Middle frontal gyrus (tissue), 1 donor: ENCODE measurements at regions not wholly inside any gene's neighbourhood (a gene's known extent, or its start where the extent isn't known, plus 50 kb on each side); places are given as distances from the start of the nearest gene placed in this dataset.

Experiments used
- DNase-seq: peaks from one replicate; pipeline ENCODE4 v3.0.0-alpha.2; 2015; ENCODE audit warnings: low spot score; ENCODE audit errors: extremely low spot score

DNA sequence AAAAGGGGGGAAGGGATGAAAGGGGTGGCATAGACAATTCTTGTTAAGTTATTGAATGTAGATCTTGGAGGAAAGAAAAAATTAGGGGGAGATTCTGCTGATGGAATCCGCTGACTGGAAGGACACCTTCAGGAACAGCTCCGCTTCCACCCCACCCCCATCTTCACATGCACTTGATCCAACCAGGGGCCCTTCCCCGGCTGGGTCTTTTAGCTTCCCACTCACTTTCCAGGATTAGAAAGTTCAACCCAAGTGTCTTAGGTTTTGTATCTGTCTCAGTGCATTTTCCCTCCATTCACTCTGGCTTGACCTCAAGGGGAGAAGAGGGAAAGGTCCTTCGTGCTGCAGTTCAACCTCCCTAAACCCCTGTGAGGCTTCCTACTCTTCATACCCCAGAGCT lies 141.4 kb downstream of the IRS2 start:
- DNase-seq: no peak

DNA sequence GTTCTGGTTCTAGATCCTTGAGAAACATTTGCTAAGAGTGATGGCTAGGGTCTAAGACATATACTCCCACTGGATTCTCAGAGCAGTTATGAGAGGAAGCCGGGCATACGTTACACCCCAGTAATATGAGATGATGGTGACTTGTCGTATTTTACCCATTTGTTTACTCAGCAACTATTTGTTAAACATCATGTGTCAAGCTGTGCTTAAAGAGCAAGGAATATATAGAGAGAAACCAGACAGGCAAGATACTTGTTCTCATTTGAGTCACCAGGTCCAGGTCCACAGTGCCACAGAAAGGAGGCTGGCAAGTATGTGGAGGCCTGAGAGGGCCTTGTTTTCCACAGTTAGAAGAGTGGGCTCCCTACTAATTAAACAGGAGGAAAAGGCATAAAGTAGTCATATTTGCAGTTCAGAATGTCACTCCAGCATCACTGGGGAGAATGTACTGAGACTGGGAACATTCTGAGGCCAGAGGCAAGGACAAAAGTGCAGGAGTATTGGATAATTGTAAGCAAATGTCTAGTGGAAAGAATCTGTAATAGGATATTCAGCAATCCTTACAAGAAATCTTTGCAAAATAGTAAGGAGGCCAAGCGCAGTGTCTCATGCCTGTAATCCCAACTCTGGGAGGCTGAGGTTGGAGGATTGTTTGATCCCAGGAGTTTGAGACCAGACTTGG lies 142.2 kb downstream of the IRS2 start:
- DNase-seq: no peak

DNA sequence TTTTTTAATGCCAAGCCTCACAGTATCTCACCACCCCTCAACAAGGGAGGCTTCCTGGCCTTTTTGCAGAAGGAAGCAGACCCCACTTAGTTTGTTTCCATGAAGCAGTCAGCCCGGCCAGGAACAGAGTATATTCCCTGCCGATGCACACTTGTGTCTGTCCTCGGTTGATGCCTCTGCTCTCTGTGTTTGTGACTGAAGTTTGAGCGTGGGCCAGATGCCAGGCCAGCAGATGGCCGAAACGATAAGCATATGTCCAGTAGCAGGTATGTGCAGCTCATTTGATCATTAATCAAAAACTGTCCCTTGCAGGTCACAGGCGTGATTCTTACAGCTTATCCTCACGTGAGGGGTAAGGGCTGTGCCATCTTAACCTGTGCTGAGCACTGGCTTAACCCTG lies 144.0 kb downstream of the IRS2 start:
- DNase-seq: no peak

DNA sequence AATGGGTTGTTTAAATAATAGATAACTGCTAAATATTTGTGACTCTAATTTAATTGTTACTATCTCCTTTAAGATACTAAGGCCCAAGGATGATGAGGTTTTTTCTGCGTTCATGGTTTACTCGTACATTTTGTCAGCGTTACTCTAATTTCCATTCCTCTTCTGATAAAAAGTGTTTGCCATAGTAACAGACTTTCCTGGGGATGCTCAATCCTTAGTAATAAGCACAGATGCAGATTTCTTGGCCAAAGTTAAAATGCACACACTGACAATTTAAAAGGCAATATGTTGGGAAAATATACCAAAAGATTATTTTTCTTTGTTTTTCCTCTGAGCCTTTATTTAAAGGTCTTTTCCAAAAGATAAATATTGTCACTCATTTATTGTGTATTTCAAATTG lies 149.6 kb downstream of the IRS2 start:
- DNase-seq: no peak

DNA sequence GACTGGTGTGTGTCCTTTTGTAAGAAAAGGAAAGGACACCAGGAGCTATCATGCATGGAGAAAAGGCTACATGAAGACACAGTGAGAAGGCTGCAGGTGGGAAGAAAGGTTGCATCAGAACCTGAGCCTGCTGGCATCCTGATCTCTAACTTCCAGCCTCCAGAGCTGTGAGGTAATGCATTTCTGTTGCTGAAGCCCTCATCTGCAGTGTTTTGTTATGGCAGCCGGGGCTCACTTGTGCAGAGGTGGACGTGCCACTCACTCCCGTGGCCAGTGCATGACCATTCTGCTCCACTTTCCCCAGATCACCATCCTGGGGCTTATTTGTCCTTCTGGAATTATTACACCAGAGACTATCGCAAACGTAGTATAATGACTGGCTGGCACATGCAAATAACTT lies 155.3 kb downstream of the IRS2 start:
- DNase-seq: no peak

DNA sequence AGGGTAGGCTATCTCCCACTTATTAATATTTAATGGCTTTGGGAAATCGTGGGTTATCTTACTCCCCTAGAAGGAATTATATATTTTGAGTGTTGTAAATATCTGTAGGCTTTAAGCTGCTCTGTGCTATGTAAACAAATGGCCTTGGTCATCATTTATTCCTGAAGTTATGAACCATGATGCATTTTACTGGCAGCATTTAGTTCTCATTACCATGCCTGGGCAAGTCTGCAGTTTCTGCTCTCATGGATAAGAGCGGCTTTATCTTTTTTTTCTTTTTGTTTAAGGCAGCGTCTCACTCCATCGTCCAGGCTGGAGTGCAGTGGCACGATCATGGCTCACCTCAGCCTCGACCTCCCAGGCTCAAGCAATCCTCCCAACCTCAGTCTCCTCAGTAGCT lies 156.1 kb downstream of the IRS2 start:
- DNase-seq: no peak

DNA sequence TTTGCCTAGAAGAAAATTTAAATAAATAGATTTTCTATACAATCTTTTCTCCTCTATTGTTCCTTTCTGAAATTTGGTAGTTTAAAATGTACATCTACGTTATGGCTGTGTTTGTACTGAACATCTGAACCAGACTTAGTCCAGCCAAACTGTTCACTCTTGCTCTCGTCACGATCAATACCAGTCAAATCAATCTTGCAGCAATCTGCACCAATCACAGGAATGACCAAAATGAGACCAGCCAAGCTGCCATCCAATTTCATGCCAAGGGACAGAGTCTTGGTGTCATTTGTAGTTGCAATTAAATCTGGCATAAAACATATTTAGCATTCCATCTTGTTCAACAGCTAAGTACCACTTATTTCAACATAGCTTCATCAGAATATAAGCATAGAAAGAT lies 156.6 kb downstream of the IRS2 start:
- no peak for DNase-seq

DNA sequence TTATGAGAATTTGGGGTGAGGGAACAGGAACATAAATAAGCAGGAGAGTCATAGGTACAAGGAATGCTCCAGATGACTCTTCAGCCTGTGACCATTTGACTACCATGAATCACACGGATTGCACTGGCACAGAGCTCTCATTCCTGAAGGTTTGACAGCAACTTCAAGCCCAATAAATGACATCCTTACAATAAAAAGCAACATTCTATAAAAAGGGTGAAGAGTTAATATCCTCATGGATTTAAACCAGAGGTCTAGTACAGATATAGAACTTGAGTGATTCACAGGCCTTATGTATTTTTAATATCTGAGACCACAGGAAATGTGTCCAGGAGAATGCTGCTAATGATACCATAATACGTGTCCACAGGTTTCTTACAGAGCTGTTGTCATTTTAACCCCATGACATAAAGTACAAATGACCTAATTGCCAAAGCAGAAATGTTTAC lies 158.1 kb downstream of the IRS2 start:
- no peak for DNase-seq

DNA sequence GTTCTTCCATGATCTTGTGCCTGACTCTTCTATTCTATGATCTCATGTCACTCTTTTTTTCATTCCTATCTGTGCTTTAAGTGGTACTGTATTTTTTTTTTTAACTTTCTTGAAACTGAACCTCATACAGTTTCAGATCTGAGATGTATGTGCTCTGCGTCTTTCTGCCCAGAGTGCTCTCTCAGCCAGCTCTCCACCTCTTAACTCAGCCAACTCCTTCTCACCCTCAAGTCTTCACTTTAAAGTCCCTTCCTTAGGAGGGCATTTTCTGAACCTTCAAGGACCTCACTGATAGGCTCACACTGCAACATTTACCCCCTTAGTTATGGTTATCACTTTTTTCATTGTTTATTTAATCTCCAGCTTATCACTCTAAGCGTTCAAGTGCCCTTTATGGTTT lies 158.7 kb downstream of the IRS2 start:
- no peak for DNase-seq

DNA sequence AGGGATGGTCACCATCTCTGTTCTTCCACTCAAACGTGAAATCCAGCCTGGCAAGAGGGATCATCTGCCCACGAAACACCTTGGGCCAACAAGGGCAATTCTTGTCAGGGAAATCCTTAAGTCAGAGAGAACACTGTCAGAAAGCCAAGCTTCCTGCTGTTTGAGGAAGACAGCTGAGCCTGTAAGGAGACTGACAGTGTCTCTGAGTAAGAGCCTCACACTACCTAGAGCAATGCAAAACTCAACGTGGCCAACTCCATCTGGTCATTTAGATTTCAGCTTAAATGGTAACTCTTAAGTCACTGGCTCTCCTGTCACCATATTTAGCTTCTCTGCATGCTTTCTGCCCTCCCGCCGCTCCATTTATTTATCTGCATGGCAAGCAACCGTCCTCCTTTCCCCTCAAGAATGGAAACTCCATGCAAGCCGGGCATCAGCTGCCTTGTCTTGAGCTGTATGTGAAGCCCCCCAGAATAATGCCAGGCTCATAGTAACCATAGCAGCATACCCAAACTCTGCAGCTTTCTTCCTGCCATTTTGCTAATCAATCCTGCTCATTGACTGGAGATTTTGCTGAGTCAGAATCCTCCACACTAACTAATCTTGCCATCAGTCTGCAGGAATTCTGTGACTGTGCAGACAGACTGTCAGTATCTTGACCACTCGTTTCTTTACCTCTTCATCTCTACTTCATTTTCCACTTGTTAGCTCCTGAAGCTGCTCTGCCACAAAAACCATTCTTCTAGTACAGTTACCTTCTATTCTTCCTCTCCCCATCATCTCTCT lies 159.8 kb downstream of the IRS2 start:
- no peak for DNase-seq

DNA sequence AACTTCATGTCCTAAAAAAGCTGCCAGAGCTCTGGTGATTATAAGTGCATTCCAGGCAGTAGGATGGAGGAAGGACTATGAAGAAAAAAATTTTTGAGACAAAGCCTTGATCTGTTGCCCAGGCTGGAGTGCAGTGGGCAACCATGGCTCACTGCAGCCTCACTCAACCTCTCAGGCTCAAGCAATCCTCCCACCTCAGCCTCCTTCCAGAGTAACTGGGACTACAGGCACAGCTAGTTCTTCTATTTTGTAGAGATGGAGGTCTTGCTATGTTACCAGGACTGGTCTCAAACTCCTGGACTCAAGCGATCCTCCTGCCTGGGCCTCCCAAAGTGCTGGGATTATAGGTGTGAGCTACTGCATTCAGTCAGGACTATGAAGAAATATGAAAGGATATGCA lies 161.2 kb downstream of the IRS2 start:
- DNase-seq: no peak

DNA sequence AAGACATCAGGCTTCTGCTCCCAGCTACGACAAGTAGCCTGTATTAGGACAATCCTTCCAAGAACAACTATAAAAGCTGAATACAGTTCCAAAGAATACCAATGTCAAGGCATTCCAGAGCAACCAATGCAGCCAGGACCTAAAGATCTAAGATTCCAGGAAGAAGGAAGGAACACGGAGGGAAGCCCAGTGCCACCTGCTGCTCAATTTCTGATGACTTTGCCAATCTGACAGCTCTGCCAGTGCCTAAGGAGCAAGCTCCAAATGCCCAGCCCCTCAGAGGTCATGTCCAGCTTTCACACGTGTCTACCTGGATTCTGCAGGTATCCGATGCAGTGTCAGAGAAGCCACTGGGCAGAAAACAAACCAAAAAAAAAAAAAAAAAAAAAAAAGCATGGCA lies 164.4 kb downstream of the IRS2 start:
- DNase-seq: no peak

DNA sequence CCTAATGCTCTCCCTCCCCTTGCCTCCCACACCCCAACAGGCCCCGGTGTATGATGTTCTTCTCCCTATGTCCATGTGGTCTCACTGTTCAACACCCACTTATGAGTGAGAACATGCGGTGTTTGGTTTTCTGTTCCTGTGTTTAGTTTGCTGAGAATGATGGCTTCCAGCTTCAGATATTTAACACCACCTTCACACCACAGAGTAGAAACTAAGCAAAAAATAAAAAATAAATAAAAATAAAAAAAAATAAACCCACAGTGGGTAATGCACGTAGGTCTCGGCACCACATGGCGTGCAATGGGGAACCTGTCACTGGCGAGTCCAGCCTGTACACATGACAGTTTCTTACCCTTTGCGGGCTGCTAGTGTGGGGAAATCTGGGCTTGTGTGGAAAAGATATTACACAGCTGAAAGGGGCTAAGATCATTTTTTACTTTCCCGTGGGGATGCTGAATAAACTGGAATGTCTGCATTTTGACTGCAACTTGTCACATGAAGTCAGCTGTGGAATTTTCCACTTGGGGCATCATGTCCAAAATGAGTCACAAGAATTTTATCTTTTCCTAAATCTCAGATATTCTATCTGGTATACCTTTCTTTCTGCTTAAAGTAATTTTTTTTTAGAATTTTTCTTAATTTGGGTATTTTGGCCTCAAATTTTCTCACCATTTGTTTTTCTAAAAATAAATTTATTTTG lies 170.5 kb downstream of the IRS2 start:
- DNase-seq: no peak

DNA sequence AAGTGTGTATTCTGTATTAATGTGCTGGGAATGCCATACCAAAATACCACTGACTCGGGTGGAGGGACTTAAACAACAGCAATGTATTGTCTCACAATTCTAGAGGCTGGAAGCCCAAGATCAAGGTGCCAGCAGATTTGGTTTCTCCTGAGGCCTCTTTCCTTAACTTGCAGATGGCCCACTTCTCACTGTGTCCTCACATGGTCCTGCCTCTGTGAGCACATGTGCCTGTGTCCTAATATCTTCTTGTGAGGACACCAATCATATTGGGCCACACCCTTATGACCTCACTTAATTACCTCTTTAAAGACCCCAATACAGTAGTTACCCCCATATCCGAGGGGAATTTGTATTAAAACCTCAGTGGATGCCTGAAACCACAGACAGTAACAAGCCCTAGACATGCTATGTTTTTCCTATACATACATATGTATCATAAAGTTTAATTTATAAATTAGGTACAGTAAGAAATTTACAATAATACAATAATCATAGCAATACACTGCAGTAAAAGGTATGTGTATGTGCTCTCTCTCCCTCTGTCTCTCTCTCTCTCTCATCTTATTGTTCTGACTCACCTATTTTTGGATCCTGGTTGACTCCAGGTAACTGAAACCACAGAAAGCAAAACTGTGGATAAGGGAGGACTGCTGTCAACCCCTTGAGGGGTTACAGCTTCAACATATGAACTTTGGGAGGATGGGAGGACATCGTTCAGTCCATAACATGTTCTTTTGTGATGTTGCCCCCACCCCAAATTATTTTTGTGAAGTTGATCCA lies 174.3 kb downstream of the IRS2 start:
- DNase-seq: no peak

DNA sequence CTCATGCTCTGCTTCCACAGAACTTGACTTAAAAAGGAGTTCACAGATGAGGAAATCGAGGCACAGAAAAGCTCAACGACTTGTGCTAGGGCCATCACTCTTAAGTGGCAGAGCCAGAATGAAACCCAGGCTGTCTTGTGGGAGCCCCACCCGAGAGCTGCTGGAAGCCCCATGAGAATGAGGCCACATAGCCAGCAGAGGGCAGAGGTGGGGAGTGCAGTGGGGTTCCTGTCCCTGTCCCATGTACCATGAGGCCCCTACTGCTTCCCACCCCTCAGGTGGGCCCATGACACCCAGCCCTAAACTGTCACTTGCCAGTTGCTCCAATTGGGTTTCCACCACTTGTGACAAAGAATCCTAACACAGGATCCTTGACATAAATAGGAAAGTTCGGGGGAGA lies 175.9 kb downstream of the IRS2 start:
- no peak for DNase-seq

DNA sequence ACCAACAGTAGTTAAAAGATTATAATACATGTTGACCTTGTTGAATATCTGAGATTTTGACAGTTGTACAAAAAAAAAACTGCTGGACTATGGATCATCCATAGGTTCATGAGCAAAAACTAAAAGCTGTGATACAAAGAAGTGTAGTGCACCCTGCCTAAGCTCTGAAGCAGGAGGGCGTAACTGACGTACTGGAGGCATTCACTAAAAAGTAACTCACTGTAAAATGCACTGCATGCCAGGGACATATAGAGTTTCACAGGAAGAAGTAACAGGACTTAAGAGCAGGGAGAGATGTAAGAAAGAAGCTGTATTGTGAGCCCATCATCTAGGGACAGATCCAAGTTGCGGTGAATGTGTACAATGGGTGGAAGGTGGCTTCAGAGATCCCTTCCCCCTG lies 177.9 kb downstream of the IRS2 start:
- DNase-seq: no peak

DNA sequence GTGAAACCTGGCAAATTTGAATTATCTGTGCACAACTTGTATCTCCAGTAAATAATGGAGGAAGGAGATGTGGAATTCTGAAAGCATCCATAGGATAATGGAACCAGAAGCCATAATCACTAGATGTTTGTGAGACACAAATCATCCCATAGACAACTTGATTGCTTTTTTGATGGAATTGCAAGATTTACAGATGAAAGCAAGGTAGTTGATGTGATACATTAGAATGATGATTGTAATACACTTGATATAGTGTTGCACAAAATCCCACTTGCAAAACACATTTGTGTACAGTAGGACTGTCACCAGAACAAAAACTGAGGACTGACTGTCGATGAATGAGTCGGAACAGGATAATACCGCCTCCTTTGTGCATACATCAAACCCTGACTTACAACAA lies 178.3 kb downstream of the IRS2 start:
- no peak for DNase-seq

DNA sequence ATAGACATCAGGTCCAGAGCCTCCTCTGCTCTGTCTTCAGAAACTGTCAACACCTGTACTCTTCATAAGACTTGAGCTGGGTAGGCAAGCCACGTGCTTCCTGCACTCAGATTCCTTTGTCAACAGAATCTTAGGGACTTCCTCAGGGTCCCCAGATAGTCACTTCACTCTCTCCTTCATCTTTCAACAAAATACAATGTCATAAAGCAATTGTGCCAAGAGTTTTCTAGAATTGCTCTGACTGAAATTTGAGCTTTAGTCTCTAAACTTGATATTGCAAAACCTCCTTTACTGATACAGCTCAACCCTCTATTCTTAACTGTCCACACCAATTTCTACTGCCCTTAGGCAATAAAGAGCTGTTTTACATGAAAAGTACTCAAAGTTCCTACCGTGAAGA lies 179.9 kb downstream of the IRS2 start:
- no peak for DNase-seq

DNA sequence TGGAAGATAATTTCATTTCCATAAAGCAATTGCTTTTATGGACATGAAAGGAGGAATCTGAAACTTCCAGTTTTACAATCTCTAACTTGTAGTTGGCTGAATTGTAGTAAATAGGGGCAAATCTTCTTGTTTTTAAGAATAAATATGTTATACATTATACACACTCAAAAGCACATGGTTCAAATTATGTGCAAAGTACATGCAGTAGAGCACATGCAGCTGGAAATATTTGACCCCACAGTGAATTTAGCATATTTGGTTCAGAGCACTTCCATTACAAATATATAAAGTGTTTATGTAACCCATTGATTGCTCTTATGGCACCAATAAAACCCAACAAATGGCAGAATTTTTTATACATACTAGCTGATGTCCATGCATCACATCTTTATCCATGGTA lies 180.5 kb downstream of the IRS2 start:
- DNase-seq: no peak

DNA sequence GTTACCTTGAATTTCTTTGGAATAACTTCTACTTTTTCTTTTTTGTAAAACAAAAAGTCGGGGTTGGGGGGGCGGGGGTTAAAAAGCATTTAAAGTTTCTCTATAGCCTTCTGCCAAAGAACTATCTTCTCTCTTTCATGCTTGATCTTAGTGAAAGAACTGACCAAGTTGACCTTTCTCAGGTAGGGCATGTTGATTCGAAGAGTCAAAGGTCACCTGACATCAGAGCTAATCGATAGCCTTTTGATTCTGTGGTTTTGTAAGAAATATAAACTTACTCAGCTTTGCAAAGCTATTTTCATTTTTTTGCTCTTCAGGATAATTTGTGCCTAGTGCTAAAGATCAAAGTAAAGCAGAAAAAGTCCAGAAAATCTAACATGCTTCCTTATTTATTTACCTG lies 181.5 kb downstream of the IRS2 start:
- DNase-seq: no peak

DNA sequence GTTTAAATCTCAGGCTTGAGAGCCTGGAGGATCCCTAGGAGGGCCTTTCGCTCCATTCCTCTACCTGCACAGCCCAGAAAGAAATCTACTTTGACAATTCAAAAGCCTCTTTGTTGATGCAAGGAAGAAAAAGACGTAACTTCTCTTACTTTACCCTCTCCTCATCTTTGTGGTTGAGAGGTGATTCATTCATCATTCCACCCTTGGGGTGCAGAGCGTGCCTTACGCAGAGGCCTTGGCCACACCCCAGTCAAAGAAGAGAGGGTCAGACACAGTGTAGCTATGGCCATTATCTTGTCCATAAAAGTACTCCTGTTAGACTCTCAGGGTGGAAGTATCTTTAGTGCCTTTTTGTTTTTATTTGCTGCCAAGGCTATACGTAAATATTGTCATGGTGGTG lies 184.0 kb downstream of the IRS2 start:
- no peak for DNase-seq
